C4-2B (cell line): ENCODE measurements at regions not wholly inside any gene's neighbourhood (a gene's known extent, or its start where the extent isn't known, plus 50 kb on each side); places are given as distances from the start of the nearest gene placed in this dataset.

Source experiments
- CTCF ChIP-seq: fragments of 450-650 bp; conservative IDR thresholded peaks from 2 replicates; pipeline ENCODE4 v1.5.1; 2017; ENCODE audit warnings: mild to moderate bottlenecking
- ZFX ChIP-seq: fragments of 450-650 bp; IDR thresholded peaks from 2 replicates; pipeline ENCODE4 v1.6.1; 2017

- TF ChIP-seq CTCF (no peak), ZFX (no peak)
Measured at GRCh38 chrX:145464650-145465049, 217.3 kb downstream of the SPANXN1 start.
